Parathyroid adenoma (tissue), 2 donors: ENCODE measurements at regions not wholly inside any gene's neighbourhood (a gene's known extent, or its start where the extent isn't known, plus 50 kb on each side); places are given as distances from the start of the nearest gene placed in this dataset.

Experiments used
- H2AFZ ChIP-seq: fragments of 300-600 bp; sonication (generic); one replicate; pipeline ENCODE4 v1.7.0; 2017; ENCODE audit warnings: antibody characterized with exemption, mild to moderate bottlenecking
- H3K27ac ChIP-seq: fragments of 300-600 bp; sonication (generic); one replicate; pipeline ENCODE4 v1.7.0; 2017
- H3K27me3 ChIP-seq: fragments of 300-600 bp; sonication (generic); one replicate; pipeline ENCODE4 v1.7.0; 2017; ENCODE audit warnings: low read length; ENCODE audit not compliant: control insufficient read depth, insufficient read depth
- H3K36me3 ChIP-seq: fragments of 300-600 bp; sonication (generic); one replicate; pipeline ENCODE4 v1.7.0; 2017; ENCODE audit warnings: low read length; ENCODE audit not compliant: control insufficient read depth, insufficient read depth
- H3K4me1 ChIP-seq: fragments of 300-600 bp; sonication (generic); one replicate; pipeline ENCODE4 v1.7.0; 2017; ENCODE audit warnings: control low read depth
- H3K4me2 ChIP-seq: fragments of 300-600 bp; sonication (generic); one replicate; pipeline ENCODE4 v1.7.0; 2017; ENCODE audit warnings: low read length
- H3K4me3 ChIP-seq: fragments of 300-600 bp; sonication (generic); one replicate; pipeline ENCODE4 v1.7.0; 2017; ENCODE audit warnings: low read depth, low read length
- H3K79me2 ChIP-seq: fragments of 300-600 bp; sonication (generic); one replicate; pipeline ENCODE4 v1.7.0; 2017; ENCODE audit warnings: control low read depth
- H3K9ac ChIP-seq: fragments of 300-600 bp; sonication (generic); one replicate; pipeline ENCODE4 v1.7.0; 2017; ENCODE audit warnings: mild to moderate bottlenecking
- H3K9me3 ChIP-seq: fragments of 300-600 bp; sonication (generic); one replicate; pipeline ENCODE4 v1.7.0; 2017; ENCODE audit warnings: low read length; ENCODE audit not compliant: control insufficient read depth
- TF ChIP-seq, protein P1 (sequence below): fragments of 300-600 bp; sonication (generic); IDR thresholded peaks from one replicate; pipeline ENCODE4 v1.7.0; 2017; ENCODE audit warnings: antibody characterized with exemption, mild to moderate bottlenecking
- donor health status: primary hyperparathyroidism.

DNA sequence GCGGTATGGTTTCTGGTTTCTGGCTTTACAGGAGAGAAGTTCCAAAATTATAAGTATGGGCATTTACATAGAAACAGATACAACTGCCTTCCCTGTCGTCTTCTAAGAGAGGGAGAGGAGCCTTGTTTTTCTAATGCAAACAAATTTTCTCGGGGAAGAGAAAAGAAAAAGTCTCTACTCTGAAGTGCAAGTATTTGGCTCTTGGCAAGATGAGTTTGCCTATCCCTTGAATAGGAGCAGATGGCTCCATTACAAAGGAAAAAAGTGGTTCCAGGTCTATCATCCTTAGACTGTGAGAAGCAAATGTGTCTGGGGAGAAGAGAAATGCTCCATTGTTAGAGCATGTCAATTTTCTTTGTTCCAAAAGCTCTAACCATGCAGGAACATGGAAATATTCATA is 455.6 kb downstream of the BUD13 start:
- Histone ChIP-seq H3K4me2 (no peak overlapping the region), H3K9me3 (no peaks in the 10 kb centered on the region), H3K36me3 (no peaks in the 10 kb centered on the region), H2AFZ (no peak overlapping the region), H3K9ac (no peak overlapping the region), H3K27ac (no peak overlapping the region), H3K4me1 (no peaks in the 10 kb centered on the region), H3K4me3 (no peak overlapping the region), H3K79me2 (no peaks in the 10 kb centered on the region), H3K27me3 (no peaks in the 10 kb centered on the region)
- TF ChIP-seq, protein P1, sequence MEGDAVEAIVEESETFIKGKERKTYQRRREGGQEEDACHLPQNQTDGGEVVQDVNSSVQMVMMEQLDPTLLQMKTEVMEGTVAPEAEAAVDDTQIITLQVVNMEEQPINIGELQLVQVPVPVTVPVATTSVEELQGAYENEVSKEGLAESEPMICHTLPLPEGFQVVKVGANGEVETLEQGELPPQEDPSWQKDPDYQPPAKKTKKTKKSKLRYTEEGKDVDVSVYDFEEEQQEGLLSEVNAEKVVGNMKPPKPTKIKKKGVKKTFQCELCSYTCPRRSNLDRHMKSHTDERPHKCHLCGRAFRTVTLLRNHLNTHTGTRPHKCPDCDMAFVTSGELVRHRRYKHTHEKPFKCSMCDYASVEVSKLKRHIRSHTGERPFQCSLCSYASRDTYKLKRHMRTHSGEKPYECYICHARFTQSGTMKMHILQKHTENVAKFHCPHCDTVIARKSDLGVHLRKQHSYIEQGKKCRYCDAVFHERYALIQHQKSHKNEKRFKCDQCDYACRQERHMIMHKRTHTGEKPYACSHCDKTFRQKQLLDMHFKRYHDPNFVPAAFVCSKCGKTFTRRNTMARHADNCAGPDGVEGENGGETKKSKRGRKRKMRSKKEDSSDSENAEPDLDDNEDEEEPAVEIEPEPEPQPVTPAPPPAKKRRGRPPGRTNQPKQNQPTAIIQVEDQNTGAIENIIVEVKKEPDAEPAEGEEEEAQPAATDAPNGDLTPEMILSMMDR: no peak

DNA sequence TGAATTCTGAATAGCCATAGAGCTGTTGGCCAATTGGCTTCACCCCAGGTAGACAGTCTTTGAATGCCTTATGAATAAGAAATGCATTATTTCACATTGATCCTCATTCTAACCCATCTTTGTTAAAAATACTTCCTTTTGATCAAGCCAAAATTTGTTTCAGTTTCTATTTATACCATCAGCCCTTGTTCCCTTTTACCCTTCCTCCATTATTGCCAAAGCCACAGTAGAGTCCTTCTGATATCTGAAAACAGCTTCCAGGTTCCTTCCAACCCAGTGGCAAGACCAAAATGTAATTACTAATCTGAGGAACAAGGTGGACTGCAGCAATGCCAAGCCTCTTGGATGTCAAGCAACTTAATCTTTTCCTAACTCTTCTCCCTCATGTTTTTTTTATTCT is 458.8 kb downstream of the BUD13 start:
- TF ChIP-seq, protein P1: no peak
- no peak overlapping the region for H2AFZ ChIP-seq
- no peaks in the 10 kb centered on the region for H3K36me3 ChIP-seq
- no peak overlapping the region for H3K9ac ChIP-seq
- no peaks in the 10 kb centered on the region for H3K4me1 ChIP-seq
- H3K27ac ChIP-seq: no peak overlapping the region
- no peaks in the 10 kb centered on the region for H3K27me3 ChIP-seq
- H3K79me2 ChIP-seq: no peaks in the 10 kb centered on the region
- no peak overlapping the region for H3K4me2 ChIP-seq
- H3K9me3 ChIP-seq: no peaks in the 10 kb centered on the region
- no peak overlapping the region for H3K4me3 ChIP-seq

DNA sequence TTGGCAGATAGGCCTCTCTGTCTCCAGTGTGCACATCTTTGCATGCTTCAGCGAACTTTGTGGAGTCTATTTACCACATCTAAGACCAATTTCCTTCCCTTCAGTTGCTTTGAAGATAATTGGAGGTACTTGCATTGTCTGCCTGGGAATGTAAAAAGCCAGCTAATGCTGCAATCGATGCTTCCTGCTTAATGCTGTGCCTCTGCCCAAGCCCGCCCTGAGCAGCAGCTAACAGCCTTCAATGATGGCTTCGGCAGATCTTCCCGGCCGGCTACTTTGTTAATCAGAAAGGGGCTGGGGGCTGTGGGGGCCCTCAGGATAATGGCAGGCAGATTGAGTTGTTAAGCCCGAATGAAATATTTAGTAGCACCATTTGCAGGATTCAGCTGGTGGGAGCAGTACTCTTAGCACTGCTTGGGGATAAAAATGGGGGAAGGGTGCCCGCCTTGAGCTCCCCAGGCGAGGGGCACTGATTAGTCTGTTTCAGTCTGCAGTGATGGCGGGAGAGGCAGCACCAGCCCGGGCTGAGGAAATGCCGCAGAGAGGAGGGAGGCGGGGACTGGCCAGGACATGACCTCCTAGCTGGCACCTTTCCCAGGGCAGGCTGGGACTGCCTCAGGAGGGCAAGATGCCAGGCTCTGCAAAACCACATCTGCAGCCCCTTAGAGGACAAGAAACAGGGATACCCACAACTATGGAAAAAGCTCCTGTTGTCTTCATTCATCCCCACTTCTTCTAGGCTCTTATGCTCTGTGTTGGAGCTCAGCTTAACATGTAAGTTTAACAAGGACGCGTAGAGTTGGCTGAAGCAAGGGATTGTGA is 460.0 kb downstream of the BUD13 start:
- Histone ChIP-seq H3K4me2 (no peak overlapping the region), H3K9ac (no peak overlapping the region), H2AFZ (peak overlapping the region; percentile 84), H3K27me3 (no peaks in the 10 kb centered on the region), H3K4me3 (no peak overlapping the region), H3K9me3 (no peaks in the 10 kb centered on the region), H3K36me3 (no peaks in the 10 kb centered on the region), H3K79me2 (no peaks in the 10 kb centered on the region), H3K4me1 (no peaks in the 10 kb centered on the region), H3K27ac (no peak overlapping the region)
- TF ChIP-seq, protein P1: no peak

DNA sequence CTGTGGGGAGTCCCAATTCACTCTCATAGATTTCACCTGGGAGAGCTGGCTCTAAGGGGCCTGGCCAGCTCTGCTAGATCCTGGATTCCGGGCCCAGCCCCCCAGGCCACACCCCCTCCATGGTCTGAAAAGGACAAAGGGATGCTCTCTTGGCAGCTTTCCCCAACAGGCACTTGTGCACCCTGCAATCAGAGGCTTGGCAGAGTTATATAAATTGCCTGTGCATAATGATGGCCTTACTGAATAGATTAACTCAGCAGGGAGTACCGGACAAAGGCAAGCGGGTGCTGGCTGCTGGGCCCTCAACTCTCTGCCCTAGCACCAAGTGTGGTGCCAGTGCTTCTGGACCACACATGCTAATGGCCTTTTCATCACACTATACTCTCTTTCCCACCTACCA is 461.6 kb downstream of the BUD13 start:
- no peak overlapping the region for H3K4me2 ChIP-seq
- TF ChIP-seq, protein P1: no peak
- H3K9me3 ChIP-seq: no peaks in the 10 kb centered on the region
- H2AFZ ChIP-seq: no peak overlapping the region
- no peak overlapping the region for H3K4me3 ChIP-seq
- H3K27ac ChIP-seq: no peak overlapping the region
- H3K27me3 ChIP-seq: no peaks in the 10 kb centered on the region
- H3K36me3 ChIP-seq: no peaks in the 10 kb centered on the region
- no peak overlapping the region for H3K9ac ChIP-seq
- H3K4me1 ChIP-seq: no peaks in the 10 kb centered on the region
- H3K79me2 ChIP-seq: no peaks in the 10 kb centered on the region

DNA sequence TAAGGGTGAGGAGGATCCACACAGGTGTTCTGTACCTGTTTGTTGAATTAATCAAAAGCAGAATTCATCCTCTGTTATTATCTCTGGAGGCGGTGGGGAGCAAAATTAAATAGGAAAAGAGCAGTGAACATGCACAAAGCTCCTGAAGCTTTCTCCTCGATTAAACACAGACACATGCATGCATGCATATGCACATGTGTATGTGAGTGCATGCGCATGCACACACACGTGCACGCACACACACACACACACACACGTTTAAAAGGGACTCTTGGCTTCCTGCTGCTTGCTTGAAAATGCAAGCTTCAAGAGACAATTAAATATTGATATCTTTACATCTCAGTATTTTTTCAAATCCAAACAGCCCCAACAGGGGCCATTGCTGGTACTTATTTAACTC is 462.1 kb downstream of the BUD13 start:
- H3K36me3 ChIP-seq: no peaks in the 10 kb centered on the region

More for the DNA sequence above, 462.1 kb downstream of the BUD13 start:
- no peaks in the 10 kb centered on the region for H3K4me1 ChIP-seq
- TF ChIP-seq, protein P1: no peak
- no peaks in the 10 kb centered on the region for H3K79me2 ChIP-seq
- H3K4me2 ChIP-seq: no peak overlapping the region
- no peaks in the 10 kb centered on the region for H3K9me3 ChIP-seq
- no peak overlapping the region for H3K27ac ChIP-seq
- H3K9ac ChIP-seq: no peak overlapping the region
- H3K4me3 ChIP-seq: no peak overlapping the region
- H2AFZ ChIP-seq: no peak overlapping the region
- H3K27me3 ChIP-seq: no peaks in the 10 kb centered on the region
